ENCODE measurements at regions not wholly inside any gene's neighbourhood (a gene's known extent, or its start where the extent isn't known, plus 50 kb on each side); places are given as distances from the start of the nearest gene placed in this dataset.
"Not testable (repeated sequence)": the region's sequence is repeated elsewhere in the genome, so short reads cannot be mapped to it uniquely, and the experiment has no call there.

DNA sequence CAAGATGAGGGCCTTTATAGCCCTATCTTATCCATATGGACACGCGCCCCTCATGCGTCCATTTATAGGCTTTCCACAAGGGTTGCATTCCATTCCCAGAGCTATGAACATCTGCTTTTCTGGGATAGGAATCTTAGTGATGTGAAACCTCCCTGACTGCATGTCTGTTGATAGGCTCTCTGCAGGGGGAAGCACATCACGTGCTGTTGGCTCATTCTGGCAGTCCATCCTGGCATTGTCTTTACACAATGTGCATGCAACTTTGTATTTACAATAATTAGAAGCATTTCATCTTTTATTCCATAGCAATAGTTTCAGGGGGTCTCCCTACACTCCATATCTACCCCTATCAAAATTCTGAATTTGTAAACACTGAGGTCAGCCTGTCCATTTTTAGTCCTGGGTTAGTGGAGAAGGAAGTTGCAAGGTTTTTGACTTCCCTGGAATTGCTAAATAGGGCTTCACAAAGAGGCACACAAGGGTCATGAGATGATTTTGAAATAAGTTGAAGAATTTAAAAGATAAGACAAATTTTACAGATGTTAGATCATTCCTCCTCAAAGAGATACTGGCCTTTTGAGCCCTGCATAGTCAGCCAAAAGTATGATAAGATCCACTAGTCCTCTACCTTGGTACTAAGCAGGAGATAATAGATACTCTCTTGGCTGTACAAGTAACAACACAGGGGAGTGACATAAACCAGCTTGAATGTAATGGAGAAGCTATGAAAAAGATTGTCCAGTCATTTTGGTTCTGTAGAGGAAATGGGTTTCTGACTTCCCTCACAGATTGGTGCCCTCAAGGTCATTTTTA, 98.7 kb upstream of the GPR141 start:
- TF ChIP-seq, protein P1, sequence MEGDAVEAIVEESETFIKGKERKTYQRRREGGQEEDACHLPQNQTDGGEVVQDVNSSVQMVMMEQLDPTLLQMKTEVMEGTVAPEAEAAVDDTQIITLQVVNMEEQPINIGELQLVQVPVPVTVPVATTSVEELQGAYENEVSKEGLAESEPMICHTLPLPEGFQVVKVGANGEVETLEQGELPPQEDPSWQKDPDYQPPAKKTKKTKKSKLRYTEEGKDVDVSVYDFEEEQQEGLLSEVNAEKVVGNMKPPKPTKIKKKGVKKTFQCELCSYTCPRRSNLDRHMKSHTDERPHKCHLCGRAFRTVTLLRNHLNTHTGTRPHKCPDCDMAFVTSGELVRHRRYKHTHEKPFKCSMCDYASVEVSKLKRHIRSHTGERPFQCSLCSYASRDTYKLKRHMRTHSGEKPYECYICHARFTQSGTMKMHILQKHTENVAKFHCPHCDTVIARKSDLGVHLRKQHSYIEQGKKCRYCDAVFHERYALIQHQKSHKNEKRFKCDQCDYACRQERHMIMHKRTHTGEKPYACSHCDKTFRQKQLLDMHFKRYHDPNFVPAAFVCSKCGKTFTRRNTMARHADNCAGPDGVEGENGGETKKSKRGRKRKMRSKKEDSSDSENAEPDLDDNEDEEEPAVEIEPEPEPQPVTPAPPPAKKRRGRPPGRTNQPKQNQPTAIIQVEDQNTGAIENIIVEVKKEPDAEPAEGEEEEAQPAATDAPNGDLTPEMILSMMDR (IDR thresholded peaks at IDR 0.05; ENCODE audit: low read length): not testable (repeated sequence)
- TF ChIP-seq EZH2 (IDR thresholded peaks at IDR 0.05; ENCODE audit: borderline replicate concordance, low read length): not testable (repeated sequence)
